ENCODE measurements at regions not wholly inside any gene's neighbourhood (a gene's known extent, or its start where the extent isn't known, plus 50 kb on each side); places are given as distances from the start of the nearest gene placed in this dataset.

GRCh38 chr11:15493921-15494620, 379.3 kb downstream of the INSC start:
- H3K4me1 ChIP-seq: no peaks in the 10 kb centered on the region
- DNase-seq (no peak), ATAC-seq (no peak)
- H3K36me3 ChIP-seq: no peaks in the 10 kb centered on the region
- H3K9me3 ChIP-seq: no peaks in the 10 kb centered on the region
- intact Hi-C loops (cut with DNase I): no loop called here
- no peak overlapping the region for H3K4me3 ChIP-seq
- 38 to 62% (median 59%) methylated on average over 1 of the region's 1 CpG for WGBS, 4 donors
- no peaks in the 10 kb centered on the region for H3K27me3 ChIP-seq
- TF ChIP-seq CTCF (IDR thresholded peaks at IDR 0.05): no peak
- no peak for TF ChIP-seq POLR2A (IDR thresholded peaks at IDR 0.05)
- no peak overlapping the region for H3K27ac ChIP-seq

GRCh38 chr11:15494740-15495139, 380.0 kb downstream of the INSC start:
- no peak overlapping the region for H3K4me3 ChIP-seq

GRCh38 chr11:15495462-15495861, 380.7 kb downstream of the INSC start:
- WGBS, 4 donors: 80 to 93% (median 80%) methylated on average over 3 of the region's 3 CpGs
- no peak overlapping the region for H3K27ac ChIP-seq
- no peaks in the 10 kb centered on the region for H3K36me3 ChIP-seq
- intact Hi-C loops (cut with DNase I): no loop called here
- H3K4me3 ChIP-seq: no peak overlapping the region
- ATAC-seq (no peak), DNase-seq (no peak)
- H3K9me3 ChIP-seq: no peaks in the 10 kb centered on the region
- no peaks in the 10 kb centered on the region for H3K27me3 ChIP-seq
- TF ChIP-seq POLR2A (IDR thresholded peaks at IDR 0.05) (no peak), CTCF (IDR thresholded peaks at IDR 0.05) (no peak)
- no peaks in the 10 kb centered on the region for H3K4me1 ChIP-seq

More at GRCh38 chr11:15494740-15495139, 380.0 kb downstream of the INSC start:
- TF ChIP-seq CTCF (IDR thresholded peaks at IDR 0.05): no peak
- TF ChIP-seq POLR2A (IDR thresholded peaks at IDR 0.05): no peak
- Histone ChIP-seq H3K27me3 (no peaks in the 10 kb centered on the region), H3K9me3 (no peaks in the 10 kb centered on the region), H3K4me1 (no peaks in the 10 kb centered on the region), H3K27ac (no peak overlapping the region), H3K36me3 (no peaks in the 10 kb centered on the region)
- ATAC-seq (no peak), DNase-seq (no peak)
- WGBS, 4 donors: 79 to 87% (median 82%) methylated on average over 1 of the region's 1 CpG
- intact Hi-C loops (cut with DNase I): no loop called here

- Histone ChIP-seq H3K27me3 (no peaks in the 10 kb centered on the region), H3K36me3 (no peaks in the 10 kb centered on the region), H3K4me1 (no peaks in the 10 kb centered on the region), H3K27ac (no peak overlapping the region), H3K4me3 (no peak overlapping the region), H3K9me3 (no peaks in the 10 kb centered on the region)
- ATAC-seq (peak in 3 of 4 donors; percentile 63 to 77 (median 64)), DNase-seq (peak in 2 of 5 donors; percentile 29 to 41)
- TF ChIP-seq POLR2A (IDR thresholded peaks at IDR 0.05) (no peak), CTCF (IDR thresholded peaks at IDR 0.05) (no peak)
- WGBS, 4 donors: 42 to 53% (median 47%) methylated on average over 5 of the region's 5 CpGs
- intact Hi-C loops (cut with DNase I): no loop called here
Observed at GRCh38 chr11:15497366-15497765, 382.6 kb downstream of the INSC start.
